ENCODE measurements at regions not wholly inside any gene's neighbourhood (a gene's known extent, or its start where the extent isn't known, plus 50 kb on each side); places are given as distances from the start of the nearest gene placed in this dataset.

GRCh38 chr13:44158098-44158521 is 215.5 kb upstream of the SERP2 start:
- DNase-seq, result no peak

GRCh38 chr13:44158881-44159632 is 214.6 kb upstream of the SERP2 start:
- no peak for DNase-seq

GRCh38 chr13:44159633-44160279 is 213.9 kb upstream of the SERP2 start:
- DNase-seq, result no peak

DNA sequence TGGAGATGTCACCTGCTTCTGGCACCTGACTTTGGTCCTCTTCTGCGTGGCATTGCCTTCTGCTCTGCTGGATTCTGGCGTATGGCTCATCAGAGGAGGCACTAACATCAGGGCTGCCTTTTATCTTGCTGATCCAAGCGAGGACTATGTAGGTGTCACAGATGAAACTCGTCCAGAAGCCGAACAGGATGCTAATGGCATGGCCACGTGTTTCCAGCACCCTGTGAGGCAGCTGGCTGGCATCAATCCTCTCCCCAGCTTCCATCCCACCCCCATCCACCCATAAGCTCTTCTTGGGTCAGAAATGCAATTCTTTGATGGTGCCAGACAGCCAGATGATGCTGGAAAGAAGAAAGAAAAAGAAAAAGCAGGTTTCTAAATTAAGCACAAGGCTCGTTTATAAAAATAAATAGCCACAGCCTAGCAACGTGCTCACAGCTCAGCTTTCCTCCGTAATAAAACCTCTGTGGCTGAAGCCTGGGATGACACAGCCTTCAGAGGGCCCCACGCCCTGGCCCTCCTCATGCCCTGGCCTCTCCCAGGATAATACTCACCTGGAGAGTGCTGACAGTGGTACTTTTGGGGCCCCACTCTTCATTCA is 212.9 kb upstream of the SERP2 start:
- no peak for DNase-seq

DNA sequence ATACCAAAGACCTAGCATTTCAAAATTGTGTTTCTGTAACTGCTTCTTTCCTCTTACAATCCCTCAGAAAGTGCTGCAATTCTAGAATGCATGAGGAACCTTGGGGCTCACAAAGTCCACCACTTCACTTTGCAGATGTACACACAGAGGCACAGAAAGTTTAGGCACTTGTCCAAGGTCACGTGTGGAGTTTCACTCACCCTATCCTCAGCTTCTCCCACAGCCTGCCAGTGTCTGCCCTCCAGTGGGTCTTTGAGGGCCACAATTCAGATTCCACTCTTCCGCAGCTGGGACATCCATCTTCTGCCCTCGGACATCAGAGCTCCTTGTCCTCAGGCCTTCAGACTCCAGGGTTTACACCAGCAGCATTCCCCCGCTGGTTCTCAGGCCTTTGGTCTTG is 210.5 kb upstream of the SERP2 start:
- no peak for DNase-seq

GRCh38 chr13:44165221-44165888 is 208.3 kb upstream of the SERP2 start:
- no peak for DNase-seq

- DNase-seq, result no peak
These were observed 207.6 kb upstream of the SERP2 start for GRCh38 chr13:44165889-44166496.

DNA sequence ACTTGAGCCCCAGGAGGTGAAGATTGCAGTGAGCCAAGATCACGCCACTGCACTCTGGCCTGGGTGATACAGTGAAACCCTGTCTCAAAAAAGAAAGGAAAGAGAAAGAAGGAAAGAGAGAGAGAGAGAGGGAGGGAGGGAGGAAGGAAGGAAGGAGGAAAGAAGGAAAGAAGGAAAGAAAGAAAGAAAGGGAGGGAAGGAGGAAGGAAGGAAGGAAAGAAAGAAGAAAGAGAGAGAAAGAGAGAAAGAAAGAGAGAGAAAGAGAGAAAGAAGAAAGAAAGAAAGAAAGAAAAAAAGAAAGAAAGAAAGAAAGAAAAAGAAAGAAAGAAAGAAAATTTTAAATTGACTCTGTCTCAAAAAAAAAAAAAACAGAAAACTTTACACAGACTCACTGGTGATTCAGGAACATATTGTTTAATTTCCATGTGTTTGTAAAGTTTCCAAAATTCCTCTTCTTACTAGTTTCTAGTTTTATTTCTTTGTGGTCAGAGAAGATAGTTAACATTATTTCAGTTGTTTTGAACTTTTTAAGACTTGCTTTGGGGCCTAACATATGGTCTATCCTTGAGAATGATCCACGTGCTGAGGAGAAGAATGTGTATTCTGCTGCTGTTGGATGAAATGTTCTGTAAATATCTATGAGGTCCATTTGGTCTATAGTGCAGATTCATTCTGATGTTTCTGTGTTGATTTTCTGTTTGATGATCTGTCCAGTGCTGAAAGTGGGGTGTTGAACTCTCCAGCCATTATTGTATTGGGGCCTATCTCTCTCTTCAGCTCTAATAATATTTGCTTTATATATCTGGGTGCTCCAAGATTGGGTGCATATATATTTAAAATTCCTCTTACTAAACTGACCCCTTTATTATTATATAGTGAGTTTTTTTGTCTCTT is 204.4 kb upstream of the SERP2 start:
- DNase-seq, result no peak

DNA sequence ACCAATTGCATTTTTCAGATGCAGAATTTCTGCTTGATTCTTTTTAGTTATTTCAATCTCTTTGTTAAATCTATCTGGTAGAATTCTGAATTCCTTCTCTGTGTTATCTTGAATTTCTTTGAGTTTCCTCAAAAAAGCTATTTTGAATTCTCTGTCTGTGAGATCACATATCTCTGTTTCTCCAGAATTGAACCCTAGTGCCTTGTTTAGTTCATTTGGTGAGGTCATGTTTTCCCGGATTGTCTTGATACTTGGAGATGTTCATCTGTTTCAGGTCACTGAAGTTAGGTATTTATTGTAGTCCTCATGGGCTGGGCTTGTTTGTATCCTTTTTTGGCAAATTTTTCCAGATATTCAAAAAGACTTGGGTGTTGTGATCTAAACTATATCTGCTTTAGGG is 202.9 kb upstream of the SERP2 start:
- DNase-seq, result no peak

DNA sequence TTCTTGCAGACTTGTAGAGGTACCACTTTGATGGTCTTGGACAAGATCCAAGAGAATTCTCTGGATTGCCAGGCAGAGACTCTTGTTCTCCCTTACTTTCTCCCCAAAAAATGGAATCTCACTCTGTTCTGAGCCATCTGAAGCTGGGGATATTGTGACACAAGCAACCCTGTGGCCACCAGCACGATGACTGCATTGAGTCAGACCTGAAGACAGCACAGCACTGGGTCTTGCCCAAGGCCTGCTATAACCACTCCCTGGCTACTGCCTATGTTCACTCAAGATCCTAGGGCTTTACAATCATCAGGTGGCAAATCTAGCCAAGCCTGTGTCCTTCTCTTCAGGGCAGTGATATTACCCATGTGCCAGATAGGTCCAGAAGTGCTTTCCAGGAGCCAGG is 202.5 kb upstream of the SERP2 start:
- DNase-seq, result no peak

DNA sequence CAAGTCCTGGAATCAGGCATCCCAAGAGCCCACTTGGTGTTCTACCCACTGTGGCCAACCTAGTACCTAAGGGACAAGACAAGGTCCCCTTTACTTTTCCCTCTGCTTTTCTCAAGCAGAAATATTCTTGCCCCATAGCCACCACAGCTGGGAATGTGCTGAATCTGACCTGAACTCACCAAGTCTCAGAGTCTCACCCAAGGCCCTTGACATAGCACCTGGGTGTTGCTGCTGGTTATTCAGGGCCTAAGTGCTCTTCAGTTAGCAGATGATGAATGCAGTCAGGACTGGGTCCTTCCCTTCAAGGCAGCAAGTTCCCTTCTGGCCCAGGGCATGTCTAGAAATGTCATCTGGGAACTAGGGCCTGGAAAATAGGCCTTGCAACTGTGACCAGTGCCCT is 201.8 kb upstream of the SERP2 start:
- DNase-seq, result no peak

DNA sequence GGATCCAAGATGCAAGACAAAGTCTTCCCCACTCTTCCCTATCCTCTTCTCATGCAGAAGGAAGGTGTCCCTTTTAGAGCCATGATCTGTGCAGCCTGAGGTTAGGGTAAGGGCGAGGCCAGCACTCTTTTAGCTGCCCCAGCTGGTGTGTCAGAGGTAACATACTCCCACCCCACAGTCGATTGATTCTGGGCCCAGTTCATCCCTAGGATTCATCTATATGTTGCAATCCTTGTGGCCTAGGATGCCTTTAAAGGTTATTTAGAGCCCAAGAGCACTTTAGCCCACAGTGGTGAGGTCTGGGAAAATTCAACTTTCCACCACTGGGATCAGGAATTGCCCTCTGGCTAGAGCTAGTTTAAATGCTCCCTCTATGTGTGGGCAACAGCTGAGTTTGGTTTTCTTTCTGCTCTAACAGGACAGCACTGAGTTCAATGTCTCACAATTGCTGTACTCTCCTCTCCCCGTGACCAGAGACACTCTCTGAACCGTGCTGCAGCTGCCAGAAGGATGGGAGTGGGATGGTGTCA is 201.3 kb upstream of the SERP2 start:
- no peak for DNase-seq

DNA sequence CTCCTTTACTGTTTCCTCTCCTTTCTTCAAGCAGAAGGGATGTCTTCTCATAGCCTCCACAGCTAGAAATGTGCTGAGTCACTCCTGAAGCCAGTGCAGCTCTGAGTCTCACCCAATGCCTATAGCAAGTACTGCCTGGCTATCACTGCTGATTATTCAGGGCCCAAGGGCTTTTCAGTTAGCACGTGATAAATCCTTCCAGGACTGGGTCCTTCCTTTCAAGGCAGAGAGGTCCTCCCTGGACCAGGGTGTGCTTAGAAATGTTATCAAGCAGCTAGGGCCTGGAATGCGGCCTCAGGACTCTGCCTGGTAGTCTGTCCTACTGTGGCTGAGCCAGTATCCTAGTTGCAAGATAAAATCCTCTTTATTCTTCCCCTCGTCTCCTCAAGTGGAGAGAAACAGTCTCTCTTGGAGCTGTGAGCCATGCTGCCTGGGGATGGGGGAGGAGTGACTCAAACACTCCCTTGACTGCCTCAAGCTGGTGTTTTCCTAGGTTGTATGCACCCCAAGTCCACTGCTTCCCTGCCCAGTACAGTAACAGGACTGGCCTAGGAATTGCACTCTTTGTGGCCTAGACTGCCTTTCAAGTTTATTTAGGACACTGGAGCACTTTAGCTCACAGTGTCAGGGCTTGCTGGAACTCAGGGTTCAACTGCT is 198.7 kb upstream of the SERP2 start:
- no peak for DNase-seq

GRCh38 chr13:44176173-44176572 is 197.5 kb upstream of the SERP2 start:
- DNase-seq, result no peak

DNA sequence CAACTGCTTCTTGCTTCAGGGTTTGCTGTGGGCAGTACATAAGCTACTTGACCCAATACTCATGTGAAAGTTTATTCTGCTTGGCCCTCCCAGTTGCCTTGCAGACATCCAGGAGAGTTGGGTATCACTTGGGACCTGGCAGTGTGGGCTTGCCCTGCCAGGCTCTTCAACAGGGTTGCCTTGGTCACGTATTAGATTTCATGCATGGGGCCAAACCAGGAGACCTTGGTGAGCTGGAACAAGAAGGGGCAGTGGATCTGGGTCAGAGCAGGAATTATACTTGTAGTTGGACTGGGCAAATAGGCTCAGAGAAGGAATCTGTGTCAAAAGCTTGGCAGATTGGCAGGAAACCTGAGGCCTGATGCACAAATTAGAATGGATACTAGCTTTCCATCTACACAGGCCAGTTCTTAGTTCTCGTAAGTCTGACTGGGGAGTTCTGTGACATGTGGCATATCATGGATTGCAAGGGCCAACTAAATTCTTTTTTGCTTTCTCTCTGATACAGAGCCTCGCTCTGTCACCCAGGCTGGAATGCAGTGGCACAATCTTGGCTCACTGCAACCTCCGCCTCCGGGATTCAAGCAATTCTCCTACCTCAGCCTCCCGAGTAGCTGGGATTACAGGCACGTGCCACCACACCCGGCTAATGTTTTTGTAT is 192.6 kb upstream of the SERP2 start:
- DNase-seq, result no peak

GRCh38 chr13:44181931-44182330 is 191.7 kb upstream of the SERP2 start:
- no peak for DNase-seq

GRCh38 chr13:44184740-44185139 is 188.9 kb upstream of the SERP2 start:
- no peak for DNase-seq

- no peak for DNase-seq
These were observed 185.4 kb upstream of the SERP2 start for GRCh38 chr13:44188257-44188656.

GRCh38 chr13:44189085-44189484 is 184.5 kb upstream of the SERP2 start:
- DNase-seq, result no peak

GRCh38 chr13:44191103-44191502 is 182.5 kb upstream of the SERP2 start:
- DNase-seq, result no peak

All from stimulated activated CD4-positive, alpha-beta T cell treated with anti-CD3 and anti-CD28 coated beads, Interleukin-2, amount 100 ng/mL, for 48 hours (primary cell).